ENCODE measurements at regions not wholly inside any gene's neighbourhood (a gene's known extent, or its start where the extent isn't known, plus 50 kb on each side); places are given as distances from the start of the nearest gene placed in this dataset.
"Not testable (repeated sequence)": the region's sequence is repeated elsewhere in the genome, so short reads cannot be mapped to it uniquely, and the experiment has no call there.

DNA sequence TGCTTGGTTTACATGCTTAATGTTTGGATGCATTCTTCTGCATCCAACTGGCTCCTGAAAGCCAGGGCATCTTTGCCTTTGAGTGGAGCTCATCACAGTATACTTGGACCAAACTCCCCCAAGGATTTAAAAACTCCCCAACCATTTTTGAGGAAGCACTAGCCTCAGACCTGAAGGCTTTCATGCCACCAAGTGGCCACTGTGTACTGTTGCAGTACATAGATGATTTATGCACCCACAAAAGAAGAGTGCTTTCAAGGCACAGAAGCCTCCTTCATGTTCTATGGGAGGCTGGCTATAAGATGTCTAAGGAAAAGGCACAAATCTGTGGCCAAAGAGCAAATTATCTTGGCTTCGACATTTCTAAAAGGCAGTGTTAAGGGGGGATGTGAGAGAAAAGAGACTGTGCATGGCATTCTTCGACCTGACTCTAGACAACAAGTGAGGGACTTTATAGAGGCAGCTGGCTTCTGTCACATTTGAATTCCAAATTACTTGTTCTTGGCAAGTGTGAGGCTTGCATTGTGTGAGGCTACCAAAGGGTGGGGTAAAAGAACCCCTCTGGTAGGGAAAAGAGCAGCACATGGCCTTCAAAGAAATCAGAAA lies 224.2 kb upstream of the HSFY2 start:
- ATAC-seq = no peak
- H3K27ac ChIP-seq (ENCODE audit: low read length) = no peak overlapping the region
- H3K4me1 ChIP-seq (ENCODE audit: control insufficient read depth, insufficient read depth, low read length) = peaks cover 4% of the 10 kb centered on the region
- DNase-seq = no peak
- no peaks in the 10 kb centered on the region for H3K27me3 ChIP-seq (ENCODE audit: control insufficient read depth, insufficient read depth)
- no peak overlapping the region for H3K4me3 ChIP-seq (ENCODE audit: low read length)
- intact Hi-C loops (cut with DNase I) = no loop called here
- no peaks in the 10 kb centered on the region for H3K9me3 ChIP-seq (ENCODE audit: control insufficient read depth, low read length)
- WGBS = 53% methylated on average over 2 of the region's 2 CpGs

DNA sequence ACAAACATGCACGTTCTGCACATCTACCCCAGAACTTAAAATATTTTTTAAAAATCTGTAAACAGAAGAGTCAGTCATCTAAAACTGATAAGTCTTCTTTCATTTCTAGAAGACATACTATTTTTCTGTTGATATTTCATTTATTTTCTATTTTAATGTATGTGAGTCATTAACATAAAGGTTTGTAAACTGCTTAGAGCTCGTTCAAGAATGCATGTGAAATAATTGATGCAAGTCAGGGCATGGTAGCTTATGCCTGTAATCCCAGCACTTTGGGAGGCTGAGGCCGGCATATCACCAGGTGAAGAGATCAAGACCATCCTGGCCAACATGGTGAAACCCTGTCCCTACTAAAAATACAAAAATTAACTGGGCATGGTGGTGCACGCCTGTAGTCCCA lies 219.9 kb upstream of the HSFY2 start:
- peaks cover 4% of the 10 kb centered on the region for H3K4me1 ChIP-seq (ENCODE audit: control insufficient read depth, insufficient read depth, low read length)

DNA sequence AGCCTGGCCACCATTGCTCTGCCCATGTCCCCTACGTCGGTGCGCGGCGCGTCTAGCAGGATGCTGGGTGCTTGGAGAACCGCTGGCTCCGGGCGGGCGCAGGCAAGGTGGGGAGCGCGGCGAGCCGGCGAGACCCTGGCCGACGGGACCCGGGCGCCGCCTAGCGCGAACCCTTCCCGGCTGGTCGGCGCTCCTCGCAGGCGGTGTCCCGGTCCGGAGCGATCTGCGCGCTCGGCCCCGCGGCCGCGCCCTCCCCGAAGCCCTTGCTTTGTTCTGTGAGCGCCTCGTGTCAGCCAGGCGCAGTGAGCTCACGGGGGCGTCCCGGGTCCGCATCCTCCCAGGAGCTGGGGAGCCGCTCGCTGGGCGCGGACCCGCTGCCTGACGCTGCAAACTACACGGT lies 219.1 kb upstream of the HSFY2 start:
- H3K9me3 ChIP-seq (ENCODE audit: control insufficient read depth, low read length); H3K4me1 ChIP-seq (ENCODE audit: control insufficient read depth, insufficient read depth, low read length); H3K4me3 ChIP-seq (ENCODE audit: low read length); H3K27me3 ChIP-seq (ENCODE audit: control insufficient read depth, insufficient read depth); intact Hi-C loops (cut with DNase I); DNase-seq; H3K27ac ChIP-seq (ENCODE audit: low read length): not testable (repeated sequence)
- ATAC-seq = peak in 1 of 2 donors; percentile 50
- 17% methylated on average over 48 of the region's 52 CpGs for WGBS

More for the DNA sequence above, 219.9 kb upstream of the HSFY2 start:
- intact Hi-C loops (cut with DNase I) = no loop called here
- 96% methylated on average over 4 of the region's 4 CpGs for WGBS
- Histone ChIP-seq H3K27me3 (ENCODE audit: control insufficient read depth, insufficient read depth) (no peaks in the 10 kb centered on the region), H3K9me3 (ENCODE audit: control insufficient read depth, low read length) (no peaks in the 10 kb centered on the region), H3K27ac (ENCODE audit: low read length) (no peak overlapping the region), H3K4me3 (ENCODE audit: low read length) (no peak overlapping the region)
- DNase-seq (no peak), ATAC-seq (no peak)

DNA sequence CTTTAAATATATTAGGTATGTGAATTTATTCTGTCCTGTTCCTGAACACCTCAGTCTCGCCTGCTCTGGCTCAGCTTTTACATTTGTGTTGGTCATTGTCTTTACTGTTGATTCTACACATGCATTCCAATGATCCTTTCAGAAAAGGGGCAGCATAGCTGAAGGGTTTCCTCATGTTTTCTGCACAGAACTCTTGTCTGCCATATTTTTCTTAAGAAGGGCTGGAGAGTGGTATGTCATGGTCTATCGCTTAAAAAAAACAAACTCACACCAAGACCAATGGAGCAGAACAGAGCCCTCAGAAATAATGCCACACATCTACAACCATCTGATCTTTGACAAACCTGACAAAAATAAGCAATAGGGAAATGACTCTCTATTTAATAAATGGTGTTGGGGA lies 215.8 kb upstream of the HSFY2 start:
- H3K27ac ChIP-seq (ENCODE audit: low read length) = no peak overlapping the region
- H3K9me3 ChIP-seq (ENCODE audit: control insufficient read depth, low read length) = no peaks in the 10 kb centered on the region
- 98% methylated on average over 2 of the region's 2 CpGs for WGBS
- H3K4me3 ChIP-seq (ENCODE audit: low read length) = no peak overlapping the region
- H3K27me3 ChIP-seq (ENCODE audit: control insufficient read depth, insufficient read depth) = no peaks in the 10 kb centered on the region
- DNase-seq (no peak), ATAC-seq (no peak)
- intact Hi-C loops (cut with DNase I) = no loop called here
- no peaks in the 10 kb centered on the region for H3K4me1 ChIP-seq (ENCODE audit: control insufficient read depth, insufficient read depth, low read length)

DNA sequence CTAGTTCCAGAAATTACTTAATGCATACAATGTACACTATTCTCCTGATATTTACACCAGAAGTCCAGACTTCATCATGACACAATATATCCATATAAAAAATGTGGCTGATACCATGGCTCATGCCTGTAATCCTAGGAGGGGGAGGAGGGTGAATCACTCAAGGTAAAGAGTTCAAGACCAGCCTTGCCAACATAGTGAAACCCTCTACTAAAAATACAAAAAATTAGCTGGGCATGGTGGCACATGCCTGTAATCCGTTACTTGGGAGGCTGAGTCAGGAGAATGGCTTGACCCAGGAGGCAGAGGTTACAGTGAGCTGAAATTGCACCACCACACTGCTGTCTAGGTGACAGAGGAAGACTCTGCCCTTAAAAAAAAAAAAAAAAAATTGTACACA lies 192.5 kb upstream of the HSFY2 start:
- WGBS = 96% methylated on average over 1 of the region's 1 CpG
- no peak for DNase-seq
- Histone ChIP-seq H3K9me3 (ENCODE audit: control insufficient read depth, low read length) (no peaks in the 10 kb centered on the region), H3K4me3 (ENCODE audit: low read length) (no peak overlapping the region), H3K27me3 (ENCODE audit: control insufficient read depth, insufficient read depth) (no peaks in the 10 kb centered on the region), H3K4me1 (ENCODE audit: control insufficient read depth, insufficient read depth, low read length) (no peaks in the 10 kb centered on the region), H3K27ac (ENCODE audit: low read length) (no peak overlapping the region)
- no peak for ATAC-seq
- intact Hi-C loops (cut with DNase I) = no loop called here

DNA sequence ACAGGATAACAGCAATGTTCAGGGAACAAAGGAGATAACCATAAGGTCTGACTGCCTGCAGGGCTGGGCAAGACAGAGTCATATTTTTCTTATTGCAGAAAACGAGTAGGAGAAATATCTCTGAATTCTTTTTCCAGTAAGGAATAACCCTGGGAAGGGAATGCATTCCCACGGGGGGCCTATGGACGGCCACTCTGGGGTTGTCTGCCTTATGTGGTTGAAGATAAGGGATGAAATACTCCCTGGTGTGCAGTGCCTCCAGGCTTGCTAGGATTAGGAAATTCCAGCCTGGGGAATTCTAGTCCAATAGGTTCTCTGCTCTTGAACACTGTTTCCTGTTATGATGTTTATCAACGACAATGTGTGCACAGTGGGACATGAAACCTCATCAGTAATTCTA lies 185.3 kb upstream of the HSFY2 start:
- WGBS = 34% methylated on average over 4 of the region's 4 CpGs
- Histone ChIP-seq H3K4me1 (ENCODE audit: control insufficient read depth, insufficient read depth, low read length) (peaks cover 1% of the 10 kb centered on the region), H3K4me3 (ENCODE audit: low read length) (no peak overlapping the region), H3K9me3 (ENCODE audit: control insufficient read depth, low read length) (no peaks in the 10 kb centered on the region), H3K27me3 (ENCODE audit: control insufficient read depth, insufficient read depth) (no peaks in the 10 kb centered on the region), H3K27ac (ENCODE audit: low read length) (no peak overlapping the region)
- intact Hi-C loops (cut with DNase I) = no loop called here
- DNase-seq (no peak), ATAC-seq (no peak)

DNA sequence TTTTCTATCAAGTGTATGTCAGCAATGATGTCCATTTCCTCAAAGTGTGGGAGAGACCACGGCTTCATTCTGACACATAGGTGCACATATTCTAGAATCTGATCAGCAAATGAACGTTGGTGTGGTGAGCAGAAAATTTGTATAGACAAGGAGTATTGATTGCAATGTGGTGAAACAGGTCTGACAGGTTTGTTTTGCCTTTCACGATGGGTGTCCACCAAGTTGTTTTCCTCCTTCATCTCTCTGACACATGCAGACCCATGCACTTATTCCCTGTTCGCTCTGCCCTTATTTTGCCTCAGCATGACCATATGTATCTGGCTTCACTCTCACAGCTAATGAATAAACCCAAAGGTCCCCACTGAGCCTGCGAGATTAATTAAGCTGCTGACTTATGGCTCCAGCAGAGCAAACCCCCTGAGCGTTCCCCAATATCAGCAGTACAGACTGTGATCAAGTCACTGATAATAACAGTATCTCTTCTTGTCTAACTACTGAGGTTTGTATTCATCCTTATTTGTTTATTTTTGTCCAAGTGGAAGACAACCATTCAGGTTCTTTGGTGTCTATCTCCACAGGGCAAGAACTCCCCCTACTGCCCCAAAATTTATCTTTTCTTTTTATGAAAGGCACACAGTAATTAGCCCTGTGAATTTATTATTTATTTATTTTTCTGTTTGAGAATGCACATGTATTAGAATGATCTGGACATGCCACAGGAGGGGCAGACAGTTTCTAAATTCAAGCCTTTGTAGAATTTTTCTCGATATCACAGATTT lies 178.3 kb upstream of the HSFY2 start:
- no peak for DNase-seq
- Histone ChIP-seq H3K27me3 (ENCODE audit: control insufficient read depth, insufficient read depth) (no peaks in the 10 kb centered on the region), H3K4me1 (ENCODE audit: control insufficient read depth, insufficient read depth, low read length) (no peaks in the 10 kb centered on the region), H3K27ac (ENCODE audit: low read length) (no peak overlapping the region), H3K4me3 (ENCODE audit: low read length) (no peak overlapping the region), H3K9me3 (ENCODE audit: control insufficient read depth, low read length) (no peaks in the 10 kb centered on the region)
- WGBS = 80% methylated on average over 7 of the region's 7 CpGs
- intact Hi-C loops (cut with DNase I) = no loop called here
- ATAC-seq = no peak

DNA sequence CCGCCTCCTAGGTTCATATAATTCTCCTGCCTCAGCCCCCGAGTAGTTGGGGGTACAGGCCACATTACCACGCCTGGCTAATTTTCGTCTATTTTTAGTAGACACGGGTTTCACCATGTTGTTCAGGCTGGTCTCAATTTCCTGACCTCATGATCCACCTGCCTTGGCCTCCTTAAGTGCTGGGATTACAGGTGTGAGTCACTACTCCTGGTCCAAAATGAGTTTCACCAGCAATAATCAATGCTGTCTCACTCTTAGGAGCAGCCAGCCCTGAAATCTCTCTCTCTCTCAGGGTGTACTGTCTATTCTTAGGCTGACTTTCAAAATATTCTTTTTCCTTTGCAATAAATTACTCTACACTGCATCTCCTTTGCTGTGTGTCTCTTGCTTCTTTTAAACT lies 177.5 kb upstream of the HSFY2 start:
- H3K27me3 ChIP-seq (ENCODE audit: control insufficient read depth, insufficient read depth) = no peaks in the 10 kb centered on the region
- no peak overlapping the region for H3K27ac ChIP-seq (ENCODE audit: low read length)
- 91% methylated on average over 5 of the region's 5 CpGs for WGBS
- ATAC-seq (no peak), DNase-seq (no peak)
- no peaks in the 10 kb centered on the region for H3K9me3 ChIP-seq (ENCODE audit: control insufficient read depth, low read length)
- no peaks in the 10 kb centered on the region for H3K4me1 ChIP-seq (ENCODE audit: control insufficient read depth, insufficient read depth, low read length)
- H3K4me3 ChIP-seq (ENCODE audit: low read length) = no peak overlapping the region
- intact Hi-C loops (cut with DNase I) = no loop called here

DNA sequence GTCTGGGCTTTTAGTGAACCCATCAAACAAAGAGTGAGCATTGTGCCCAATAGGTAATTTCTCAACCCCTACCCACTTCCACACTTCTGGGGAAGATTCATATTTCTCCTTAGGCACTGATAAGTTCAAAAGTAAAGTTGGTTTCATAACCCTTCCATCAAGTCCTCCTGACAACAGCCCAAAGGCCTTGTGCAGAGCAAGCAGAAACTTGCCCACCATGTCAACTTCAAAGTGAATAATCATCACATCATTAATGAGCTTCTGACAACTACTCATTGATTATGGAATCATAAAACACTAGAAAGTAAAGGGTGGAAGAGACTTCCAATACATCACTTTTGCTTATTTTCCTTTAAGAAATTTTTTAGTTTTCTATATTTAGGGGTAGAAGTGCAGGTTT lies 163.3 kb upstream of the HSFY2 start:
- Histone ChIP-seq H3K27me3 (ENCODE audit: control insufficient read depth, insufficient read depth) (no peaks in the 10 kb centered on the region), H3K9me3 (ENCODE audit: control insufficient read depth, low read length) (no peaks in the 10 kb centered on the region), H3K27ac (ENCODE audit: low read length) (no peak overlapping the region), H3K4me1 (ENCODE audit: control insufficient read depth, insufficient read depth, low read length) (no peaks in the 10 kb centered on the region), H3K4me3 (ENCODE audit: low read length) (no peak overlapping the region)
- DNase-seq (no peak), ATAC-seq (no peak)
- intact Hi-C loops (cut with DNase I) = no loop called here

DNA sequence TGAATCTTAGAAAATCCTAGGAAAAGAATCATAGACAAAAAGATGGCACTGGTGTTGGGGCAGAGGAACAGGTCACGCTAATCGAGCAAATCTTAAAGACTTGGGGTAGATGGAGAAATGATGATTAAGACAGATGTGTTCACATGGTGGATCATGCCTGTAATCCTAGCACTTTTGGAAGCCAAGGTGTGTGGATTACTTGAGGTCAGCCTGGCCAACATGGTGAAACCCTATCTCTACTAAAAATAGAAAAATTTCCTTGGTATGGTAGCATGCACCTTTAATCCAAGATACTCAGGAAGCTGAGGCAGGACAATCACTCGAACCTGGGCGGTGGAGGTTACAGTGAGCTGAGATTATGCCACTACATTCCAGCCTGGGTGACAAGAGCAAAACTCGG lies 145.7 kb upstream of the HSFY2 start:
- Histone ChIP-seq H3K9me3 (ENCODE audit: control insufficient read depth, low read length) (no peaks in the 10 kb centered on the region), H3K4me3 (ENCODE audit: low read length) (no peak overlapping the region), H3K27ac (ENCODE audit: low read length) (no peak overlapping the region), H3K27me3 (ENCODE audit: control insufficient read depth, insufficient read depth) (no peaks in the 10 kb centered on the region), H3K4me1 (ENCODE audit: control insufficient read depth, insufficient read depth, low read length) (no peaks in the 10 kb centered on the region)
- ATAC-seq = no peak
- no peak for DNase-seq
- intact Hi-C loops (cut with DNase I) = no loop called here
- WGBS = 94% methylated on average over 5 of the region's 5 CpGs

DNA sequence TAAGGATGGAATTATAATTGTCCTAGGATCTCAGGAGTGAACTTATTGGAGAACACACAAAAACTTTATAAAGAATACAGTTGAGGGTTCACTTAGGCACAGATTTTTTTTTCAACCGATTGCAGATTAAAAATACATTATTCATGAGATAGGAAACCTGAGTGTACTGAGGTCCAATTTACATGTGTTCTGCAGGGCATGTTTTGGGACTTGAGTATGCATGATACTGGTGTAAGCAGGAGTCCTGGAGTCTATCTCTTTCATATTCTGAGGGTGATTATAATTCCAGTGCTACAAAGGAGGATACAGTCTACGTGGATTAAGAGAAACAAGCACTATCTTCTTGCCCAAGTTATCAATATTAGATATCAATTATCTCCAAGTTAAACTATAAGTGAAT lies 139.3 kb upstream of the HSFY2 start:
- no peaks in the 10 kb centered on the region for H3K4me1 ChIP-seq (ENCODE audit: control insufficient read depth, insufficient read depth, low read length)
- ATAC-seq = no peak
- H3K27me3 ChIP-seq (ENCODE audit: control insufficient read depth, insufficient read depth) = no peaks in the 10 kb centered on the region
- intact Hi-C loops (cut with DNase I) = no loop called here
- no peaks in the 10 kb centered on the region for H3K9me3 ChIP-seq (ENCODE audit: control insufficient read depth, low read length)
- no peak for DNase-seq
- WGBS = 85% methylated on average over 2 of the region's 2 CpGs
- H3K4me3 ChIP-seq (ENCODE audit: low read length) = no peak overlapping the region
- H3K27ac ChIP-seq (ENCODE audit: low read length) = no peak overlapping the region

DNA sequence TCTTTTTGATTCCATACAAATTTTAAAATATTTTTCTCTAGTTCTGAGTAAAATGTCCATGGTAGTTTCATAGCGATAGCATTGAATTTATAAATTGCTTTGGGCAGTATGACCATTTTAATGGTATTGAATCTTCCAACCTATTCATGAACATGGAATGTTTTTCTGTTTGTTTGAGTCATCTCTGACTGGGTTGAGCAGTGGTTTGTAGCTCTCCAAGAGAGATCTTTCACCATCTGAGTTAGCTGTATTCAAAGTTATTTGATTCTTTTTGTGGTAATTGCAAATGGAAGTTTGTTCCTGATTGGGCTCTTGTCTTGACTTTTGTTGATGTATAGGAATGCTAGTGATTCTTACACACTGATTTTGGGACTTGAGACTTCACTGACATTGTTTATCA lies 136.3 kb upstream of the HSFY2 start:
- ATAC-seq = no peak
- Histone ChIP-seq H3K9me3 (ENCODE audit: control insufficient read depth, low read length) (no peaks in the 10 kb centered on the region), H3K27ac (ENCODE audit: low read length) (no peak overlapping the region), H3K4me3 (ENCODE audit: low read length) (no peak overlapping the region), H3K27me3 (ENCODE audit: control insufficient read depth, insufficient read depth) (no peaks in the 10 kb centered on the region), H3K4me1 (ENCODE audit: control insufficient read depth, insufficient read depth, low read length) (no peaks in the 10 kb centered on the region)
- 100% methylated on average over 1 of the region's 1 CpG for WGBS
- DNase-seq = no peak
- intact Hi-C loops (cut with DNase I) = no loop called here

All from right cardiac atrium (tissue), 5 donors.